Pancreas (tissue), 10 donors: ENCODE measurements at regions not wholly inside any gene's neighbourhood (a gene's known extent, or its start where the extent isn't known, plus 50 kb on each side); places are given as distances from the start of the nearest gene placed in this dataset.

Experiments
- ATAC-seq, 4 donors: fragments of 200-7000 bp; cut with Tn5 transposase; one replicate each; pipeline versions ENCODE4 v1.8.0 to v1.9.1; 2020; ENCODE audit warnings: mild to moderate bottlenecking in 4 of 4, moderate library complexity in 4 of 4
- DNase-seq, 6 donors: peaks; one replicate each; pipeline ENCODE4 v3.0.0-alpha.2; 2020
- FAIRE-seq: peaks from 2 replicates; lab custom pipeline; 2012; peaks lifted over from hg19 to GRCh38; lab: Jason Lieb, UNC
- H3K27ac ChIP-seq, 4 donors: fragments of 200-600 bp; sonication (generic); 1 replicate in 3 of 4; 2 replicates in 1 of 4; pipeline versions ENCODE4 v1.5.0 to v1.8.0; 2020
- H3K27me3 ChIP-seq, 4 donors: fragments of 200-600 bp; one replicate each; pipeline ENCODE4 v1.8.0; 2021
- H3K36me3 ChIP-seq, 3 donors: fragments of 200-600 bp; sonication (generic) in 1 of 3; one replicate each; pipeline versions ENCODE4 v1.5.0 to v1.8.0; 2020 to 2021
- H3K4me1 ChIP-seq, 3 donors: fragments of 200-600 bp; one replicate each; pipeline ENCODE4 v1.8.0; 2021
- H3K4me3 ChIP-seq, 4 donors: fragments of 200-600 bp; sonication (generic) in 2 of 4; one replicate each; pipeline versions ENCODE4 v1.5.0 to v1.8.0; 2020 to 2021
- H3K9me3 ChIP-seq, 4 donors: fragments of 200-600 bp; one replicate each; pipeline ENCODE4 v1.8.0; 2021
- CTCF ChIP-seq, 4 donors: fragments of 200-600 bp; sonication (generic) in 3 of 4; IDR thresholded peaks; one replicate each; pipeline versions ENCODE4 v1.5.0 to v1.8.0; 2021; ENCODE audit warnings: antibody characterized with exemption in 4 of 4
- WGBS, 2 donors: extraction: QIAGEN DNeasy Blood & Tissue Kit; methylation state at CpG; one replicate each; pipeline ENCODE4 v1.1.7; 2013; 5-methylcytosine and 5-hydroxymethylcytosine counted together
- intact Hi-C, 3 donors: fragments of 100-400 bp; cut with DNase I; formaldehyde crosslinking; loops; one replicate each; pipeline versions ENCODE4 v1.11.1 to v1.14.2; 2022
- donor health status: healthy with polysubstance abuse.
- donor health status: DM: no; HTN: no; CAD: no; lungs with moderate emphysema.
- donor health status: DM: no; HTN: no; CAD: no.
- donor health status: control.
- donor health status: control.
- donor health status: Bipolar disorder and iron deficiency.
- donor health status: DM: yes; HTN: yes; CAD: no.
- donor health status: DM: no; HTN: no; CAD: no.
- donor health status: DM: no; HTN: no; CAD: no.
- donor health status: DM: yes; HTN: yes; CAD: no.

DNA sequence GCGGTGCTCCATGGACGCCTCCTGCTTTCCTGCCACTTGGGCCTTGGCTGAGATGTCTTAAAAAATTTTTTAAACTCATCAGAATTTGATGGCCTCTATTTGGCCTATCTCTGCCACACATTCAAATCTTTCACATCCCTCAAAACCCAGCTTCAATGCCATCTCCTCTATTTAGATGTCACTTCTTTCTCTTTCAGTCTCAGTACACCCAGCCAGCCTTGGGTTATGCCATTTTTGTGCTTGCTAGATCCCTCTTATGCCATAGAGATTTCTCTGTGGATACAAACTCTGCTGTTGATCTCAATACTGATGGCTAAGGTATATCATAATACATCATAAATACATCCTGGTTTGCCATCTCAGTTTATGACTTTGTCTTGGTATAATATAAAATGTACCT lies 222.3 kb upstream of the TPRG1 start:
- intact Hi-C loops = loop anchor here in 1 of 3 donors (10.0 kb wide), 1 partner anchor 915 kb away; no protein-coding TSS in a partner anchor

DNA sequence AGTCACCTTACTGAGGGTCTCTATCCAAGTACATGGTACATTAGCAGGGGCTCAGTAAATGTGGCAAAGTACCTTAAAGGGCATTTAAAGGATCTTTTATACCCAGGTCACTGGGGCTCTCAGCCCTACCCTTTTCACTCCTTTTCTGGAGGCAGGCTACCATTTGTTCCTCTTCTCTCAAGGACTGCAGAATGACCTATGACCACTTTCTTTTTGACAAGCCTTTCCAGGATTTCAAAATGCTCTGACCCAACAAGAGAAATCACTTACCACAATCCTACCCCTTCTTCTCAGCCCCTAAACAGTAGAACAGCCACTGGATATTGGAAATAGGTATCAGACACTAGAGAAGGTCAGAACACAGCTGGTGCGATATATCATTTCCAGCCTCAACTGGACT lies 221.8 kb upstream of the TPRG1 start:
- Histone ChIP-seq H3K9me3 (no peaks in the 10 kb centered on the region), H3K4me3 (no peak overlapping the region), H3K4me1 (peaks cover 37 to 43% (median 38%) of the 10 kb centered on the region in 3 donors), H3K27ac (peak overlapping the region; percentile 77 to 94 (median 90)), H3K27me3 (no peaks in the 10 kb centered on the region), H3K36me3 (no peaks in the 10 kb centered on the region)
- ATAC-seq = no peak
- no peak for DNase-seq
- FAIRE-seq = no peak
- WGBS, 2 donors = 84 to 93% methylated on average over 1 of the region's 1 CpG
- no peak for TF ChIP-seq CTCF (IDR thresholded peaks at IDR 0.05)
- intact Hi-C loops = loop anchor here in 1 of 3 donors (5.0 to 10.0 kb wide), 3 partner anchors 793 to 1213 kb away; no protein-coding TSS in a partner anchor

More for the DNA sequence above, 222.3 kb upstream of the TPRG1 start:
- TF ChIP-seq CTCF (IDR thresholded peaks at IDR 0.05) = no peak
- Histone ChIP-seq H3K4me1 (peaks cover 37 to 43% (median 38%) of the 10 kb centered on the region in 3 donors), H3K36me3 (no peaks in the 10 kb centered on the region), H3K9me3 (no peaks in the 10 kb centered on the region), H3K4me3 (no peak overlapping the region), H3K27ac (peak overlapping the region; percentile 89 to 94 (median 92)), H3K27me3 (no peaks in the 10 kb centered on the region)
- 97% methylated on average over 2 of the region's 2 CpGs for WGBS, 2 donors
- ATAC-seq (no peak), FAIRE-seq (no peak), DNase-seq (no peak)

- TF ChIP-seq CTCF (IDR thresholded peaks at IDR 0.05) = no peak
- H3K9me3 ChIP-seq = no peaks in the 10 kb centered on the region
- FAIRE-seq = no peak
- 58 to 59% methylated on average over 13 of the region's 13 CpGs for whole genome bisulfite sequencing, 2 donors
- H3K36me3 ChIP-seq = no peaks in the 10 kb centered on the region
- peak; percentile 46 to 73 (median 54) for ATAC-seq
- peak overlapping the region; percentile 77 to 94 (median 90) for H3K27ac ChIP-seq
- peaks cover 37 to 43% (median 38%) of the 10 kb centered on the region in 3 donors for H3K4me1 ChIP-seq
- DNase-seq = peak in 4 of 6 donors; percentile 79 to 87 (median 83)
- no peak overlapping the region for H3K4me3 ChIP-seq
- intact Hi-C loops = loop anchor here in 1 of 3 donors (5.0 kb wide), 2 partner anchors 794 to 1214 kb away; no protein-coding TSS in a partner anchor
- H3K27me3 ChIP-seq = no peaks in the 10 kb centered on the region
Observed at GRCh38 chr3:188950832-188951489, 220.8 kb upstream of the TPRG1 start.

- H3K27me3 ChIP-seq = no peaks in the 10 kb centered on the region
- intact Hi-C loops = loop anchor here in 1 of 3 donors (5.0 kb wide), 2 partner anchors 794 to 1214 kb away; no protein-coding TSS in a partner anchor
- no peak for FAIRE-seq
- ATAC-seq = no peak
- no peaks in the 10 kb centered on the region for H3K36me3 ChIP-seq
- TF ChIP-seq CTCF (IDR thresholded peaks at IDR 0.05) = no peak
- peak overlapping the region; percentile 77 to 94 (median 90) for H3K27ac ChIP-seq
- H3K4me3 ChIP-seq = no peak overlapping the region
- no peaks in the 10 kb centered on the region for H3K9me3 ChIP-seq
- DNase-seq = no peak
- 88 to 90% methylated on average over 8 of the region's 8 CpGs for WGBS, 2 donors
- H3K4me1 ChIP-seq = peaks cover 34 to 40% (median 38%) of the 10 kb centered on the region in 3 donors
Observed at GRCh38 chr3:188951734-188952133, 220.0 kb upstream of the TPRG1 start.
